ENCODE measurements at regions not wholly inside any gene's neighbourhood (a gene's known extent, or its start where the extent isn't known, plus 50 kb on each side); places are given as distances from the start of the nearest gene placed in this dataset.

DNA sequence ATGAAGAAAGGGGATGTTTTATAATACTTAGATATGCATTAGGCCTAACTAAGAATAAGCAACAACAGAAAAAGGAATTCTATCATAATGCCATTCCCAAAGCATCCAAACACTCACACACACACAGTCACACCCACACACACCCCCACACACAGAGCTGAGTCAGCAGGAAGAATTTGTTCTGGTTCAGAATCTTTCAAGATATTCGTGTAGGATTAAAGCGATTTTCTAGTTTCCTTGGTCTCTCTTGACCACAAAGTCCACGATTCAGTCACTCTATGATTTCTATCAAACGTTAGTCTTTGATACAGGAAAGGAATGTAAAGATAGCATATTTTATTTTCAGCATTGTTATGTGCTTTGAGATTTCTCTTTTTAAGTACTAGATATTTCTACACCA lies 382.6 kb upstream of the DCN start:
- intact Hi-C loops (cut with DNase I): no loop called here
- Histone ChIP-seq H3K9me3 (no peaks in the 10 kb centered on the region), H3K36me3 (no peaks in the 10 kb centered on the region), H3K4me1 (peaks cover 8% of the 10 kb centered on the region), H3K27ac (no peak overlapping the region), H3K27me3 (no peaks in the 10 kb centered on the region), H3K4me3 (no peak overlapping the region)
- DNase-seq (ENCODE audit: extremely low spot score in 2 of 2): no peak
- TF ChIP-seq, protein P1, sequence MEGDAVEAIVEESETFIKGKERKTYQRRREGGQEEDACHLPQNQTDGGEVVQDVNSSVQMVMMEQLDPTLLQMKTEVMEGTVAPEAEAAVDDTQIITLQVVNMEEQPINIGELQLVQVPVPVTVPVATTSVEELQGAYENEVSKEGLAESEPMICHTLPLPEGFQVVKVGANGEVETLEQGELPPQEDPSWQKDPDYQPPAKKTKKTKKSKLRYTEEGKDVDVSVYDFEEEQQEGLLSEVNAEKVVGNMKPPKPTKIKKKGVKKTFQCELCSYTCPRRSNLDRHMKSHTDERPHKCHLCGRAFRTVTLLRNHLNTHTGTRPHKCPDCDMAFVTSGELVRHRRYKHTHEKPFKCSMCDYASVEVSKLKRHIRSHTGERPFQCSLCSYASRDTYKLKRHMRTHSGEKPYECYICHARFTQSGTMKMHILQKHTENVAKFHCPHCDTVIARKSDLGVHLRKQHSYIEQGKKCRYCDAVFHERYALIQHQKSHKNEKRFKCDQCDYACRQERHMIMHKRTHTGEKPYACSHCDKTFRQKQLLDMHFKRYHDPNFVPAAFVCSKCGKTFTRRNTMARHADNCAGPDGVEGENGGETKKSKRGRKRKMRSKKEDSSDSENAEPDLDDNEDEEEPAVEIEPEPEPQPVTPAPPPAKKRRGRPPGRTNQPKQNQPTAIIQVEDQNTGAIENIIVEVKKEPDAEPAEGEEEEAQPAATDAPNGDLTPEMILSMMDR (IDR thresholded peaks at IDR 0.05): no peak
- no peak for TF ChIP-seq POLR2A (IDR thresholded peaks at IDR 0.05)
- TF ChIP-seq POLR2AphosphoS5 (IDR thresholded peaks at IDR 0.05; ENCODE audit: insufficient read depth in 1 of 2, low read depth in 1 of 2): no peak

DNA sequence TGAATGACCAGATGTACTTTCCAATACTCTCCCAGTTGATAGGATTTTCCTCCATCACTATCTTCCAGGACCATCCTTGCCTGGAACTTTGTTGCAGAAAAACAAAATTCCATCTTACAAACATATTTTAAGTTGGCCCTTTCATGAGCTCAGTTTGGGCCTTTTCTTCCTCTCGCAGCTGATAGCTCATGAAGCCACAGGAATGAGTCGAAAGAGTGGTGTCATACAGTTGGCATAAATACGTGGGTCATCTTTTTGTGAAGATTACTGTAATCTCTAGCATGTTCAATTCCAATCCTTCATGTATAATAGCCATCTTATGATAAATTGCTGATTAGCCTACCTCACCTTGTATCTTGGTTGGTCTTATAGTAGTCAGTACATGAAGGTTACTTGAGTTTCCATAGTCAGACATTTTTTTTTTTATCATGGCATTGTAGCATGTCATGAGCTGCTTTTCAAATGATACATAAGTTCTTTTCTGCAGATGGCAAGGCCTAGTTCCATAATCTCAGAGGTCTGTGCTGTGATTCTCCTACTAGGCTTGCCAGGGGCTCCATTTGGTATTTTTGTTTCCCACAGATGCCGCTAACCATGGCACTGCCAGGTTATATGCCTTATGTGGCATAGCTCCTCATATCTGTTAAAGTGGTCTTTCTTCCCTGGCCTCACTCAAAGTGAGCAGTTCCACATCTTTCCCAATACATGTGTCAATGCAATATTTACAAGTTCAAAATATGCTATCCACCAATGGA lies 380.6 kb upstream of the DCN start:
- Histone ChIP-seq H3K4me1 (peaks cover 8% of the 10 kb centered on the region), H3K9me3 (no peaks in the 10 kb centered on the region), H3K27ac (no peak overlapping the region), H3K4me3 (no peak overlapping the region), H3K27me3 (no peaks in the 10 kb centered on the region), H3K36me3 (no peaks in the 10 kb centered on the region)
- TF ChIP-seq POLR2A (IDR thresholded peaks at IDR 0.05): no peak
- TF ChIP-seq, protein P1 (IDR thresholded peaks at IDR 0.05): no peak
- no peak for TF ChIP-seq POLR2AphosphoS5 (IDR thresholded peaks at IDR 0.05; ENCODE audit: insufficient read depth in 1 of 2, low read depth in 1 of 2)
- DNase-seq (ENCODE audit: extremely low spot score in 2 of 2): no peak
- intact Hi-C loops (cut with DNase I): loop anchor here (5.0 kb wide), 1 partner anchor 429 kb away; no protein-coding TSS in a partner anchor

DNA sequence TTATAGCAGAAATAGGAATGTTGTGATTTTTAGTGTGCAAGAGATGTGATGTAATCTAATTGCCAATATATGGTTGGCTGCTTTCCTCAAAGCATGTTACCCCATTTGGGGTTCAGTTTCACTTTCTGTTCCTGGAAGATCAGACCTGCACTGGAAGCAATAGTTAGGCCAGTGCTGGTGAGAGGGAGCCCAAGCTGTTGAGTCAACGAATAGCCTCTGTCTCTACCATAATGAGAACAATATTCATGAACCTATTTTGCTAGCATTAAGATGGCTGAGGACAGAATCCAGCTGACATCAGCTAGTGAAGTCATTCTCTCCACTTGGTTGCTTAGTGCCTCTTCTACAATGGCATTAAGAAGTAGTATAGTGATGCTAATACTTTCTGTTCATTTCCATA lies 379.9 kb upstream of the DCN start:
- Histone ChIP-seq H3K9me3 (no peaks in the 10 kb centered on the region), H3K27me3 (no peaks in the 10 kb centered on the region), H3K4me3 (no peak overlapping the region), H3K36me3 (no peaks in the 10 kb centered on the region), H3K4me1 (peaks cover 8% of the 10 kb centered on the region), H3K27ac (no peak overlapping the region)
- DNase-seq (ENCODE audit: extremely low spot score in 2 of 2): no peak
- TF ChIP-seq POLR2AphosphoS5 (IDR thresholded peaks at IDR 0.05; ENCODE audit: insufficient read depth in 1 of 2, low read depth in 1 of 2): no peak
- TF ChIP-seq, protein P1 (IDR thresholded peaks at IDR 0.05): no peak
- no peak for TF ChIP-seq POLR2A (IDR thresholded peaks at IDR 0.05)
- intact Hi-C loops (cut with DNase I): loop anchor here (5.0 kb wide), 1 partner anchor 430 kb away; no protein-coding TSS in a partner anchor

DNA sequence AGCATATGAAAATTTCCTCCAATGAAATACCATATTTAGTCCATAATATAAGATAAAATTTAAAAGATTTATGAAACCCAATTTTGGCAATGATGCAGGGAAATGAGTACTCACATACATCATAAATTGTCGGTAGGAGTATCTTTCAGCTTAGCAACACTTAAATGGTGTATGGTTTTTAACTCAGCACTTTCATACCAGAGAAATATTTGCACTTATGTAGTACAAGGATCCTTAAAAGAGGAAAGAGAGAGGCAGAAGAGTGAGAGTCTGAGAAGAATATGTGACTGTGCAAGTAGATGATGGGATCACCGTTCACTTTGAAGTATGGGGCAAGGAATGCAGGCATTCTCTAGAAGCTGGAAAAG lies 379.3 kb upstream of the DCN start:
- Histone ChIP-seq H3K27me3 (no peaks in the 10 kb centered on the region), H3K4me1 (peaks cover 8% of the 10 kb centered on the region), H3K4me3 (no peak overlapping the region), H3K36me3 (no peaks in the 10 kb centered on the region), H3K27ac (no peak overlapping the region), H3K9me3 (no peaks in the 10 kb centered on the region)
- no peak for DNase-seq (ENCODE audit: extremely low spot score in 2 of 2)
- TF ChIP-seq, protein P1 (IDR thresholded peaks at IDR 0.05): no peak
- TF ChIP-seq POLR2AphosphoS5 (IDR thresholded peaks at IDR 0.05; ENCODE audit: insufficient read depth in 1 of 2, low read depth in 1 of 2) (no peak), POLR2A (IDR thresholded peaks at IDR 0.05) (no peak)
- intact Hi-C loops (cut with DNase I): loop anchor here (5.0 kb wide), 1 partner anchor 430 kb away; no protein-coding TSS in a partner anchor

DNA sequence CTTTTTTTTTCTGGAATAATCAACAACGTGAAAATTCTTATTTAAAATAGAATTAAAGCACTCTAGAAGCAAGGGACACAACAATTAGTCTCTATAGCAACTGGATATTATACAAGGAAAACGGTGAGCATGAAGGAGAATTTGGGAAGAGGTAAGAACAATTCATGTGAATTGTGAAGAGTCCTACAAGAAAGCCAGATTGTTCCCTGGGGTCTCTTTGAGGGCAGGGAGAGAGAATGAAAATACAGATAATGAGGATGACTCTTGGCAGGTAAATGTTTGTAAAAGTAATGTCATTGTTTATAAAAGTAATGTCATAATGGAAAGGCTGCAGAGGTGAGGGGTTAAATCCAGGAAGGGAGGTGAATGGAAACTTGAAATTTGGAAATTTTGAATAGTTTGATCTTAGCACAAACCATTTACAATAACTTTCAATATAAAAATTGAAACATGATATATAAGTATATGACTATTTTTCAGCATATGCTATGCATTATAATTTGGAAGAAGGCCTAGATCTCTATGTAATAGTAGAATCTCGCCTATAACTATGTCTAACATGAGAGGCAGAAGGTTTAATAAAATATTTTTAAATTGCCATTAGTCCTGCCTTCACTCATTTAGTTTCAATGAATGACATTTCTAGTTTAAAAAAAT lies 378.8 kb upstream of the DCN start:
- TF ChIP-seq POLR2A (IDR thresholded peaks at IDR 0.05): no peak
- TF ChIP-seq, protein P1 (IDR thresholded peaks at IDR 0.05): no peak
- TF ChIP-seq POLR2AphosphoS5 (IDR thresholded peaks at IDR 0.05; ENCODE audit: insufficient read depth in 1 of 2, low read depth in 1 of 2): no peak
- no peak overlapping the region for H3K4me3 ChIP-seq
- DNase-seq (ENCODE audit: extremely low spot score in 2 of 2): no peak
- peaks cover 9% of the 10 kb centered on the region for H3K4me1 ChIP-seq
- no peaks in the 10 kb centered on the region for H3K27me3 ChIP-seq
- intact Hi-C loops (cut with DNase I): loop anchor here (5.0 kb wide), 1 partner anchor 431 kb away; no protein-coding TSS in a partner anchor
- H3K9me3 ChIP-seq: no peaks in the 10 kb centered on the region
- no peak overlapping the region for H3K27ac ChIP-seq
- H3K36me3 ChIP-seq: no peaks in the 10 kb centered on the region
